NCI-H82 (cell line): ENCODE measurements at regions not wholly inside any gene's neighbourhood (a gene's known extent, or its start where the extent isn't known, plus 50 kb on each side); places are given as distances from the start of the nearest gene placed in this dataset.
A peak's percentile ranks its signal among the peaks of the same experiment; 100 is the strongest.

Experiments used
- DNase-seq: peaks from one replicate; lab custom pipeline; 2025; lab: John Stamatoyannopoulos, UW

GRCh38 chr10:91335147-91335546 lies 75.0 kb upstream of the HECTD2 start:
- DNase-seq: peak; percentile 10

- DNase-seq: no peak
These were observed 70.4 kb upstream of the HECTD2 start for GRCh38 chr10:91339729-91340128.

GRCh38 chr10:91340613-91341362 lies 69.4 kb upstream of the HECTD2 start:
- DNase-seq: no peak

- no peak for DNase-seq
These were observed 68.5 kb upstream of the HECTD2 start for GRCh38 chr10:91341686-91342085.

GRCh38 chr10:91343010-91343409 lies 67.1 kb upstream of the HECTD2 start:
- DNase-seq: no peak

- no peak for DNase-seq
These were observed 65.9 kb upstream of the HECTD2 start for GRCh38 chr10:91344117-91344856.

- no peak for DNase-seq
These were observed 64.4 kb upstream of the HECTD2 start for GRCh38 chr10:91345716-91346115.

- no peak for DNase-seq
These were observed 62.6 kb upstream of the HECTD2 start for GRCh38 chr10:91347529-91347928.

GRCh38 chr10:91349381-91349780 lies 60.8 kb upstream of the HECTD2 start:
- DNase-seq: no peak

GRCh38 chr10:91350651-91351081 lies 59.5 kb upstream of the HECTD2 start:
- no peak for DNase-seq

- no peak for DNase-seq
These were observed 57.4 kb upstream of the HECTD2 start for GRCh38 chr10:91352760-91353159.

- no peak for DNase-seq
These were observed 55.7 kb upstream of the HECTD2 start for GRCh38 chr10:91354166-91355075.

- DNase-seq: no peak
These were observed 54.1 kb upstream of the HECTD2 start for GRCh38 chr10:91355998-91356397.

- DNase-seq: no peak
These were observed 52.6 kb upstream of the HECTD2 start for GRCh38 chr10:91357497-91357896.
